HCT116 (cell line): ENCODE measurements at regions not wholly inside any gene's neighbourhood (a gene's known extent, or its start where the extent isn't known, plus 50 kb on each side); places are given as distances from the start of the nearest gene placed in this dataset.

ENCODE experiments used
- ATF3 ChIP-seq: IDR thresholded peaks from 2 replicates; pipeline ENCODE4 v1.6.1; 2012
- CEBPB ChIP-seq: IDR thresholded peaks from 2 replicates; pipeline ENCODE4 v1.6.1; 2012; ENCODE audit warnings: low read depth
- CTCF ChIP-seq, 3 experiments: fragments of 200-600 bp in 1 of 3; sonication (generic) in 1 of 3; IDR thresholded peaks in 2 of 3; conservative IDR thresholded peaks in 1 of 3; 2 replicates each; pipeline ENCODE4 v1.5.1; 2012 to 2017; ENCODE audit warnings: low read depth in 2 of 3, low read length in 2 of 3, antibody characterized with exemption in 1 of 3, borderline replicate concordance in 1 of 3, control low read depth in 1 of 3, mild to moderate bottlenecking in 1 of 3, mixed read lengths in 1 of 3, mixed run types in 1 of 3, moderate library complexity in 1 of 3; ENCODE audit not compliant: insufficient read depth in 1 of 3
- EGR1 ChIP-seq: IDR thresholded peaks from 2 replicates; pipeline ENCODE4 v1.6.1; 2012; ENCODE audit warnings: low read depth
- EZH2 ChIP-seq: fragments of 200-600 bp; sonication (generic); IDR thresholded peaks from 2 replicates; pipeline ENCODE4 v1.6.1; 2017; ENCODE audit warnings: antibody characterized with exemption, mixed run types
- EZH2phosphoT487 ChIP-seq: fragments of 200-600 bp; IDR thresholded peaks from 2 replicates; pipeline ENCODE4 v1.6.1; 2018; ENCODE audit warnings: antibody characterized with exemption, borderline replicate concordance
- POLR2A ChIP-seq: IDR thresholded peaks from 2 replicates; pipeline ENCODE4 v1.7.0; 2011; ENCODE audit warnings: borderline replicate concordance; ENCODE audit not compliant: insufficient read depth, insufficient read length; ENCODE audit errors: extremely low read depth
- POLR2AphosphoS5 ChIP-seq: IDR thresholded peaks from 2 replicates; pipeline ENCODE4 v1.6.1; 2011; ENCODE audit warnings: mild to moderate bottlenecking, low read depth, low read length, moderate library complexity
- SIN3A ChIP-seq: IDR thresholded peaks from 2 replicates; pipeline ENCODE4 v1.6.1; 2012; ENCODE audit warnings: low read depth
- ZFX ChIP-seq: fragments of 450-650 bp; IDR thresholded peaks from 2 replicates; pipeline ENCODE4 v1.6.1; 2017
- ZNF274 ChIP-seq: fragments of 200-500 bp; sonication (Bioruptor generic); IDR thresholded peaks from 2 replicates; pipeline ENCODE4 v1.6.1; 2014; ENCODE audit warnings: mild to moderate bottlenecking, low read depth, low read length, inconsistent platforms
- TF ChIP-seq, protein P1 (sequence below): IDR thresholded peaks from 2 replicates; pipeline ENCODE4 v1.6.1; 2011; ENCODE audit warnings: mild to moderate bottlenecking, low read length, moderate library complexity; ENCODE audit not compliant: insufficient replicate concordance; ENCODE audit errors: extremely low read depth

GRCh38 chr3:124119056-124119716, 127.3 kb upstream of the ROPN1 start:
- no peak for TF ChIP-seq POLR2A
- no peak for TF ChIP-seq CTCF (IDR thresholded peaks at IDR 0.05 in 2 of 3, conservative IDR thresholded peaks at IDR 0.05 in 1 of 3; ENCODE audit: borderline replicate concordance in 1 of 3, insufficient read depth in 1 of 3, low read depth in 2 of 3, low read length in 2 of 3)
- TF ChIP-seq EZH2phosphoT487 = no peak
- no peak for TF ChIP-seq EGR1
- no peak for TF ChIP-seq ATF3
- TF ChIP-seq SIN3A = no peak
- TF ChIP-seq ZFX = no peak
- no peak for TF ChIP-seq CEBPB
- no peak for TF ChIP-seq EZH2
- no peak for TF ChIP-seq ZNF274
- TF ChIP-seq, protein P1, sequence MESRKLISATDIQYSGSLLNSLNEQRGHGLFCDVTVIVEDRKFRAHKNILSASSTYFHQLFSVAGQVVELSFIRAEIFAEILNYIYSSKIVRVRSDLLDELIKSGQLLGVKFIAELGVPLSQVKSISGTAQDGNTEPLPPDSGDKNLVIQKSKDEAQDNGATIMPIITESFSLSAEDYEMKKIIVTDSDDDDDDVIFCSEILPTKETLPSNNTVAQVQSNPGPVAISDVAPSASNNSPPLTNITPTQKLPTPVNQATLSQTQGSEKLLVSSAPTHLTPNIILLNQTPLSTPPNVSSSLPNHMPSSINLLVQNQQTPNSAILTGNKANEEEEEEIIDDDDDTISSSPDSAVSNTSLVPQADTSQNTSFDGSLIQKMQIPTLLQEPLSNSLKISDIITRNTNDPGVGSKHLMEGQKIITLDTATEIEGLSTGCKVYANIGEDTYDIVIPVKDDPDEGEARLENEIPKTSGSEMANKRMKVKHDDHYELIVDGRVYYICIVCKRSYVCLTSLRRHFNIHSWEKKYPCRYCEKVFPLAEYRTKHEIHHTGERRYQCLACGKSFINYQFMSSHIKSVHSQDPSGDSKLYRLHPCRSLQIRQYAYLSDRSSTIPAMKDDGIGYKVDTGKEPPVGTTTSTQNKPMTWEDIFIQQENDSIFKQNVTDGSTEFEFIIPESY = no peak
- no peak for TF ChIP-seq POLR2AphosphoS5
